ENCODE measurements at regions not wholly inside any gene's neighbourhood (a gene's known extent, or its start where the extent isn't known, plus 50 kb on each side); places are given as distances from the start of the nearest gene placed in this dataset.

DNA sequence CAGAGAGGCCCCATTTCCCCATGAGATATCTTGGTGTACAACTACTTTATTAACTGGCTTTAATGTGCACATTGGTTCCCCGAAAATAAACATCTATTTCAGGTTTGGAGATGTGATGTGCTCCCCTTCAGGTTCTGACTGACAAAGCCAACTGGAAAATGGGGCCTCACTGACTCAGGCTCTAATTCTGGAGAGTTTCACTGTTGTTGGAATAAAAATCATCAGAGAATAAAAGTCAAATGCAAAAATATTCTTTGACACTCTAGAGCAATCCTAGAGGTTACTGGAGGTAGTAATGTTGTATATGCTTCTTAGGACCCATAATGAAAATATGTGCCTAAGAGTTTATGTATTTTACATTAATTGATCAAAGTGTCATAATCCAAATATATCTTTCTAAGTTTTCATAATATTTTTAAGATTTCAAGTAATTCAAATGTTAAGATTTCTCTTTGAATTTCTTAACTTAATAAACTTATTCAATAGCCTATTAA is 189.9 kb upstream of the COL3A1 start:
- no peak for TF ChIP-seq REST (IDR thresholded peaks at IDR 0.05; ENCODE audit: low read depth, low read length)
- TF ChIP-seq, protein P1, sequence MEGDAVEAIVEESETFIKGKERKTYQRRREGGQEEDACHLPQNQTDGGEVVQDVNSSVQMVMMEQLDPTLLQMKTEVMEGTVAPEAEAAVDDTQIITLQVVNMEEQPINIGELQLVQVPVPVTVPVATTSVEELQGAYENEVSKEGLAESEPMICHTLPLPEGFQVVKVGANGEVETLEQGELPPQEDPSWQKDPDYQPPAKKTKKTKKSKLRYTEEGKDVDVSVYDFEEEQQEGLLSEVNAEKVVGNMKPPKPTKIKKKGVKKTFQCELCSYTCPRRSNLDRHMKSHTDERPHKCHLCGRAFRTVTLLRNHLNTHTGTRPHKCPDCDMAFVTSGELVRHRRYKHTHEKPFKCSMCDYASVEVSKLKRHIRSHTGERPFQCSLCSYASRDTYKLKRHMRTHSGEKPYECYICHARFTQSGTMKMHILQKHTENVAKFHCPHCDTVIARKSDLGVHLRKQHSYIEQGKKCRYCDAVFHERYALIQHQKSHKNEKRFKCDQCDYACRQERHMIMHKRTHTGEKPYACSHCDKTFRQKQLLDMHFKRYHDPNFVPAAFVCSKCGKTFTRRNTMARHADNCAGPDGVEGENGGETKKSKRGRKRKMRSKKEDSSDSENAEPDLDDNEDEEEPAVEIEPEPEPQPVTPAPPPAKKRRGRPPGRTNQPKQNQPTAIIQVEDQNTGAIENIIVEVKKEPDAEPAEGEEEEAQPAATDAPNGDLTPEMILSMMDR (IDR thresholded peaks at IDR 0.05), result peak; percentile 40; the same call in 1 of the 2 replicates

All from SK-N-SH (cell line).